CD14-positive monocyte (primary cell): ENCODE measurements at regions not wholly inside any gene's neighbourhood (a gene's known extent, or its start where the extent isn't known, plus 50 kb on each side); places are given as distances from the start of the nearest gene placed in this dataset.

Experiments used
- DNase-seq, 3 donors: peaks; one replicate each; pipeline ENCODE4 v3.0.0-alpha.2; 2011 to 2022
- H2AFZ ChIP-seq: 2 replicates; pipeline ENCODE4 v1.6.0; 2012; ENCODE audit warnings: mild to moderate bottlenecking, low read depth, low read length, inconsistent platforms; ENCODE audit not compliant: insufficient read depth, poor library complexity, severe bottlenecking
- H3K27ac ChIP-seq, 2 donors: 1 replicate in 1 of 2; 2 replicates in 1 of 2; pipeline ENCODE4 v1.5.1; 2012 to 2013; ENCODE audit warnings: low read length in 2 of 2, control low read depth in 1 of 2, inconsistent platforms in 1 of 2, low read depth in 1 of 2, mild to moderate bottlenecking in 1 of 2
- H3K27me3 ChIP-seq, 2 donors: one replicate each; pipeline versions ENCODE4 v1.6.0 to v1.6.1; 2011 to 2013; ENCODE audit warnings: low read length in 2 of 2; ENCODE audit not compliant: control insufficient read depth in 2 of 2, insufficient read depth in 2 of 2
- H3K36me3 ChIP-seq, 2 donors: replicated peaks in 1 of 2; 1 replicate in 1 of 2; 2 replicates in 1 of 2; pipeline versions ENCODE4 v1.5.1 to v1.6.1; 2012 to 2013; ENCODE audit warnings: low read length in 2 of 2, control low read depth in 1 of 2, inconsistent platforms in 1 of 2, mild to moderate bottlenecking in 1 of 2; ENCODE audit not compliant: insufficient read depth in 2 of 2, control insufficient read depth in 1 of 2
- H3K4me1 ChIP-seq, 2 donors: 1 replicate in 1 of 2; 2 replicates in 1 of 2; pipeline versions ENCODE4 v1.5.1 to v1.6.1; 2012 to 2013; ENCODE audit warnings: low read length in 2 of 2, control low read depth in 1 of 2, inconsistent platforms in 1 of 2, mild to moderate bottlenecking in 1 of 2, moderate library complexity in 1 of 2; ENCODE audit not compliant: insufficient read depth in 2 of 2, control insufficient read depth in 1 of 2
- H3K4me2 ChIP-seq: replicated peaks from 2 replicates; pipeline ENCODE3; 2012; ENCODE audit warnings: low read length, moderate library complexity, mild to moderate bottlenecking; ENCODE audit not compliant: poor library complexity, severe bottlenecking; ENCODE audit errors: extremely low read depth
- H3K4me3 ChIP-seq, 3 experiments: fragments of 200-600 bp in 1 of 3; sonication (generic) in 1 of 3; replicated peaks in 1 of 3; 1 replicate in 2 of 3; 2 replicates in 1 of 3; pipeline ENCODE4 v1.5.1; 2011 to 2013; ENCODE audit warnings: low read length in 3 of 3, mild to moderate bottlenecking in 3 of 3, control low read depth in 2 of 3, low read depth in 2 of 3, inconsistent platforms in 1 of 3, moderate library complexity in 1 of 3
- H3K79me2 ChIP-seq: 2 replicates; pipeline ENCODE4 v1.6.0; 2012; ENCODE audit warnings: mild to moderate bottlenecking, control low read depth, inconsistent platforms, low read length, moderate library complexity; ENCODE audit not compliant: insufficient read depth
- H3K9ac ChIP-seq: 2 replicates; pipeline ENCODE4 v1.6.0; 2017; ENCODE audit warnings: low read length, mild to moderate bottlenecking; ENCODE audit not compliant: insufficient read depth, poor library complexity, severe bottlenecking
- H3K9me3 ChIP-seq, 2 donors: replicated peaks in 1 of 2; 1 replicate in 1 of 2; 2 replicates in 1 of 2; pipeline versions ENCODE4 v1.5.1 to v1.6.1; 2012 to 2013; ENCODE audit warnings: low read length in 2 of 2, control low read depth in 1 of 2; ENCODE audit not compliant: control insufficient read depth in 1 of 2, insufficient read depth in 1 of 2
- H4K20me1 ChIP-seq: 2 replicates; pipeline ENCODE4 v1.6.0; 2012; ENCODE audit warnings: mild to moderate bottlenecking, low read length, control low read depth, moderate library complexity; ENCODE audit not compliant: insufficient read depth
- H3K27ac Mint-ChIP-seq, 7 donors: one replicate each; pipeline ENCODE4 v1.8.0; 2020; ENCODE audit warnings: mild to moderate bottlenecking in 7 of 7, mixed read lengths in 7 of 7, moderate library complexity in 6 of 7, inconsistent platforms in 2 of 7
- H3K27me3 Mint-ChIP-seq, 3 donors: one replicate each; pipeline ENCODE4 v1.8.0; 2021 to 2022; ENCODE audit warnings: low read depth in 3 of 3, mild to moderate bottlenecking in 3 of 3, mixed read lengths in 3 of 3, moderate library complexity in 3 of 3, inconsistent platforms in 1 of 3
- H3K36me3 Mint-ChIP-seq, 2 donors: one replicate each; pipeline ENCODE4 v1.8.0; 2020; ENCODE audit warnings: mixed read lengths in 2 of 2, inconsistent platforms in 1 of 2, mild to moderate bottlenecking in 1 of 2
- H3K4me1 Mint-ChIP-seq: one replicate; pipeline ENCODE4 v1.8.0; 2020; ENCODE audit warnings: mild to moderate bottlenecking, mixed read lengths
- H3K4me3 Mint-ChIP-seq, 2 donors: one replicate each; pipeline ENCODE4 v1.8.0; 2020; ENCODE audit warnings: mild to moderate bottlenecking in 2 of 2, mixed read lengths in 2 of 2, moderate library complexity in 1 of 2
- H3K9me3 Mint-ChIP-seq, 7 donors: one replicate each; pipeline ENCODE4 v1.8.0; 2020 to 2022; ENCODE audit warnings: mixed read lengths in 7 of 7, mild to moderate bottlenecking in 6 of 7, moderate library complexity in 6 of 7, inconsistent platforms in 2 of 7
- CTCF ChIP-seq: fragments of 200-600 bp; IDR thresholded peaks from one replicate; pipeline ENCODE4 v1.8.0; 2022; ENCODE audit warnings: antibody characterized with exemption, mild to moderate bottlenecking
- WGBS: methylation state at CpG from one replicate; pipeline ENCODE4 v1.1.5; 2013; ENCODE audit warnings: missing lambda C conversion rate; ENCODE audit not compliant: insufficient coverage; 5-methylcytosine and 5-hydroxymethylcytosine counted together
- intact Hi-C, 2 donors: fragments of 100-400 bp; cut with micrococcal nuclease; formaldehyde crosslinking; loops; one replicate each; pipeline versions ENCODE4 v1.15.0 to v1.15.1; 2023

GRCh38 chr14:97538749-97539410, 741.7 kb downstream of the VRK1 start:
- Histone ChIP-seq H3K27ac (peak overlapping the region in 1 of 2 donors; percentile 35), H2AFZ (no peak overlapping the region), H3K27me3 (no peaks in the 10 kb centered on the region), H3K4me3 (no peak overlapping the region), H3K36me3 (no peaks in the 10 kb centered on the region), H3K9ac (no peak overlapping the region), H3K4me1 (peaks cover 17 to 30% of the 10 kb centered on the region in 2 donors), H4K20me1 (no peaks in the 10 kb centered on the region), H3K79me2 (no peaks in the 10 kb centered on the region), H3K4me2 (no peak overlapping the region), H3K9me3 (peaks cover 6 to 19% of the 10 kb centered on the region in 2 donors)
- intact Hi-C loops = no loop called here
- H3K27ac Mint-ChIP-seq = peak overlapping the region in 4 of 7 donors; percentile 32 to 70 (median 48)
- no peak overlapping the region for H3K4me3 Mint-ChIP-seq
- peak in 2 of 3 donors; percentile 29 to 55 for DNase-seq
- H3K36me3 Mint-ChIP-seq = peaks cover 0 to 10% of the 10 kb centered on the region in 2 donors
- WGBS = 80% methylated on average over 3 of the region's 10 CpGs
- peaks cover 2 to 3% (median 3%) of the 10 kb centered on the region in 3 donors for H3K27me3 Mint-ChIP-seq
- H3K9me3 Mint-ChIP-seq = peaks cover 7 to 18% (median 13%) of the 10 kb centered on the region in 7 donors
- TF ChIP-seq CTCF = no peak
- H3K4me1 Mint-ChIP-seq = peaks cover 24% of the 10 kb centered on the region

GRCh38 chr14:97539411-97539795, 742.2 kb downstream of the VRK1 start:
- Histone ChIP-seq H2AFZ (no peak overlapping the region), H3K27me3 (no peaks in the 10 kb centered on the region), H3K4me2 (no peak overlapping the region), H3K27ac (peak overlapping the region in 1 of 2 donors; percentile 16), H3K4me1 (peaks cover 22 to 35% of the 10 kb centered on the region in 2 donors), H3K36me3 (no peaks in the 10 kb centered on the region), H4K20me1 (no peaks in the 10 kb centered on the region), H3K4me3 (no peak overlapping the region), H3K79me2 (no peaks in the 10 kb centered on the region), H3K9ac (no peak overlapping the region), H3K9me3 (peaks cover 6 to 19% of the 10 kb centered on the region in 2 donors)
- H3K27me3 Mint-ChIP-seq = peaks cover 2 to 3% (median 3%) of the 10 kb centered on the region in 3 donors
- H3K36me3 Mint-ChIP-seq = peaks cover 0 to 10% of the 10 kb centered on the region in 2 donors
- peaks cover 7 to 19% (median 13%) of the 10 kb centered on the region in 7 donors for H3K9me3 Mint-ChIP-seq
- H3K27ac Mint-ChIP-seq = peak overlapping the region in 2 of 7 donors; percentile 54 to 57
- 67% methylated on average over 3 of the region's 5 CpGs for WGBS
- no peak overlapping the region for H3K4me3 Mint-ChIP-seq
- intact Hi-C loops = no loop called here
- H3K4me1 Mint-ChIP-seq = peaks cover 29% of the 10 kb centered on the region
- DNase-seq = no peak
- no peak for TF ChIP-seq CTCF
